ENCODE measurements at regions not wholly inside any gene's neighbourhood (a gene's known extent, or its start where the extent isn't known, plus 50 kb on each side); places are given as distances from the start of the nearest gene placed in this dataset.

GRCh38 chr11:70527046-70527395, 128.7 kb downstream of the CTTN start:
- TF ChIP-seq MAX (IDR thresholded peaks at IDR 0.05) (no peak), CTCF (IDR thresholded peaks at IDR 0.05 in 2 of 3, conservative IDR thresholded peaks at IDR 0.05 in 1 of 3; ENCODE audit: borderline replicate concordance in 1 of 3, insufficient read depth in 1 of 3, low read depth in 2 of 3, low read length in 2 of 3) (no peak), POLR2A (IDR thresholded peaks at IDR 0.05; ENCODE audit: borderline replicate concordance, extremely low read depth, insufficient read depth, insufficient read length) (no peak), EZH2phosphoT487 (IDR thresholded peaks at IDR 0.05; ENCODE audit: borderline replicate concordance) (no peak), EZH2 (IDR thresholded peaks at IDR 0.05) (no peak), POLR2AphosphoS5 (IDR thresholded peaks at IDR 0.05; ENCODE audit: low read depth, low read length) (no peak), SIN3A (IDR thresholded peaks at IDR 0.05; ENCODE audit: low read depth) (no peak), TCF7L2 (IDR thresholded peaks at IDR 0.05; ENCODE audit: borderline replicate concordance, extremely low read depth, insufficient read depth, insufficient read length) (no peak), ZNF274 (IDR thresholded peaks at IDR 0.05; ENCODE audit: low read depth, low read length) (no peak), ZBTB33 (IDR thresholded peaks at IDR 0.05; ENCODE audit: extremely low read depth, insufficient replicate concordance, low read length) (no peak), FOSL1 (IDR thresholded peaks at IDR 0.05; ENCODE audit: low read depth) (no peak)
